IMR-90 (cell line): ENCODE measurements at regions not wholly inside any gene's neighbourhood (a gene's known extent, or its start where the extent isn't known, plus 50 kb on each side); places are given as distances from the start of the nearest gene placed in this dataset.

Experiments
- ATAC-seq: fragments of 200-7000 bp; cut with Tn5 transposase; 2 replicates; pipeline ENCODE4 v1.9.1; 2020; ENCODE audit warnings: low read depth, mild to moderate bottlenecking, moderate library complexity
- BruUV-seq: library from RNA; stranded (reverse); fragments of 400-500 nt; replicated peaks from 2 replicates; lab custom pipeline; 2021; lab: Mats Ljungman, UMichigan
- CTCF ChIA-PET: fragments of 300-600 bp; formaldehyde crosslinking; extraction: SDS; loops from one replicate; lab custom pipeline; 2021; ENCODE audit warnings: antibody characterized with exemption; lab: Yijun Ruan, JAX
- POLR2A ChIA-PET: fragments of 300-600 bp; sonication (Branson Sonifier 250); formaldehyde crosslinking; loops from one replicate; lab custom pipeline; 2022; ENCODE audit warnings: antibody characterized with exemption; ENCODE audit not compliant: unreplicated experiment; lab: Charles Lee
- DNase-seq: peaks from one replicate; pipeline ENCODE4 v3.0.0; 2013
- H2AFZ ChIP-seq: replicated peaks from 2 replicates; pipeline ENCODE3; 2013; ENCODE audit warnings: low read length, mild to moderate bottlenecking; ENCODE audit not compliant: poor library complexity
- H2AK5ac ChIP-seq: 2 replicates; pipeline ENCODE4 v1.6.1; 2013; ENCODE audit warnings: low read depth, low read length, inconsistent platforms
- H2AK9ac ChIP-seq: replicated peaks from 2 replicates; pipeline ENCODE3; 2013; ENCODE audit warnings: mild to moderate bottlenecking, low read depth, low read length, moderate library complexity; ENCODE audit not compliant: poor library complexity
- H2BK120ac ChIP-seq: 2 replicates; pipeline ENCODE4 v1.6.1; 2013; ENCODE audit warnings: low read depth, low read length, inconsistent platforms
- H2BK15ac ChIP-seq: 3 replicates; pipeline ENCODE4 v1.6.1; 2013; ENCODE audit warnings: low read depth, low read length, inconsistent platforms
- H2BK20ac ChIP-seq: 2 replicates; pipeline ENCODE4 v1.6.1; 2013; ENCODE audit warnings: low read depth, mild to moderate bottlenecking, inconsistent platforms, low read length, moderate library complexity
- H2BK5ac ChIP-seq: 2 replicates; pipeline ENCODE4 v1.6.1; 2013; ENCODE audit warnings: mild to moderate bottlenecking, low read depth, low read length, inconsistent platforms; ENCODE audit not compliant: poor library complexity, severe bottlenecking
- H3K14ac ChIP-seq: replicated peaks from 2 replicates; pipeline ENCODE4 v1.6.1; 2013; ENCODE audit warnings: low read depth, low read length, inconsistent platforms
- H3K18ac ChIP-seq: 2 replicates; pipeline ENCODE4 v1.6.1; 2013; ENCODE audit warnings: low read depth, low read length, control low read depth
- H3K23ac ChIP-seq: 2 replicates; pipeline ENCODE4 v1.6.1; 2013; ENCODE audit warnings: low read depth, low read length, inconsistent platforms
- H3K27ac ChIP-seq: 2 replicates; pipeline ENCODE4 v1.5.1; 2013; ENCODE audit warnings: mild to moderate bottlenecking, control low read depth, low read length; ENCODE audit not compliant: insufficient read depth
- H3K27me3 ChIP-seq: 2 replicates; pipeline ENCODE4 v1.6.1; 2013; ENCODE audit warnings: low read length; ENCODE audit not compliant: control insufficient read depth, insufficient read depth
- H3K36me3 ChIP-seq: 2 replicates; pipeline ENCODE4 v1.6.1; 2013; ENCODE audit warnings: low read length, mixed read lengths; ENCODE audit not compliant: control insufficient read depth, insufficient read depth
- H3K4ac ChIP-seq: 2 replicates; pipeline ENCODE4 v1.6.1; 2013; ENCODE audit warnings: low read depth, low read length, inconsistent platforms
- H3K4me1 ChIP-seq: 2 replicates; pipeline ENCODE4 v1.6.1; 2013; ENCODE audit warnings: low read length, mixed read lengths; ENCODE audit not compliant: control insufficient read depth, insufficient read depth
- H3K4me2 ChIP-seq: 2 replicates; pipeline ENCODE4 v1.6.1; 2013; ENCODE audit warnings: low read depth, mild to moderate bottlenecking, control low read depth, low read length, moderate library complexity
- H3K4me3 ChIP-seq: 2 replicates; pipeline ENCODE4 v1.5.1; 2013; ENCODE audit warnings: low read depth, mild to moderate bottlenecking, control low read depth, low read length, moderate library complexity; ENCODE audit not compliant: insufficient read depth
- H3K56ac ChIP-seq: 2 replicates; pipeline ENCODE4 v1.6.1; 2013; ENCODE audit warnings: low read length, inconsistent platforms; ENCODE audit not compliant: insufficient read depth; ENCODE audit errors: extremely low read depth
- H3K79me1 ChIP-seq, 2 experiments: 2 replicates each; pipeline ENCODE4 v1.6.1; 2013; ENCODE audit warnings: low read length in 2 of 2, inconsistent platforms in 1 of 2, low read depth in 1 of 2
- H3K9ac ChIP-seq: 2 replicates; pipeline ENCODE4 v1.6.1; 2013; ENCODE audit warnings: low read depth, low read length, control low read depth
- H3K9me1 ChIP-seq: 2 replicates; pipeline ENCODE4 v1.6.1; 2013; ENCODE audit warnings: low read length, inconsistent platforms; ENCODE audit not compliant: insufficient read depth
- H3K9me3 ChIP-seq: 2 replicates; pipeline ENCODE4 v1.6.1; 2013; ENCODE audit warnings: low read length; ENCODE audit not compliant: control insufficient read depth, insufficient read depth
- H4K20me1 ChIP-seq: 2 replicates; pipeline ENCODE4 v1.6.1; 2013; ENCODE audit warnings: low read length, inconsistent platforms; ENCODE audit not compliant: insufficient read depth
- H4K5ac ChIP-seq: 2 replicates; pipeline ENCODE4 v1.6.1; 2013; ENCODE audit warnings: mild to moderate bottlenecking, low read depth, low read length, control low read depth
- H4K8ac ChIP-seq, 2 experiments: 2 replicates each; pipeline ENCODE4 v1.6.1; 2013; ENCODE audit warnings: low read depth in 2 of 2, low read length in 2 of 2, control low read depth in 1 of 2, inconsistent platforms in 1 of 2
- H4K91ac ChIP-seq: 2 replicates; pipeline ENCODE4 v1.6.1; 2013; ENCODE audit warnings: low read depth, low read length, inconsistent platforms; ENCODE audit not compliant: insufficient read depth
- BHLHE40 ChIP-seq: fragments of 150-350 bp; IDR thresholded peaks from 2 replicates; pipeline ENCODE4 v1.6.1; 2016; ENCODE audit warnings: mild to moderate bottlenecking, low read depth, low read length
- CEBPB ChIP-seq: IDR thresholded peaks from 2 replicates; pipeline ENCODE4 v1.6.1; 2012; ENCODE audit warnings: low read depth, low read length, improper control_type of control experiment
- RCOR1 ChIP-seq: IDR thresholded peaks from 2 replicates; pipeline ENCODE4 v1.6.1; 2012; ENCODE audit warnings: mild to moderate bottlenecking, low read length, improper control_type of control experiment; ENCODE audit not compliant: insufficient replicate concordance
- RFX5 ChIP-seq: IDR thresholded peaks from 2 replicates; pipeline ENCODE4 v1.8.0; 2012; ENCODE audit warnings: low read depth, mild to moderate bottlenecking, low read length, moderate library complexity
- SMC3 ChIP-seq: fragments of 150-350 bp; IDR thresholded peaks from 2 replicates; pipeline ENCODE4 v1.6.1; 2016; ENCODE audit warnings: low read depth, mild to moderate bottlenecking, antibody characterized with exemption, low read length, moderate library complexity
- USF2 ChIP-seq: fragments of 150-350 bp; IDR thresholded peaks from 2 replicates; pipeline ENCODE4 v1.6.1; 2017; ENCODE audit warnings: mild to moderate bottlenecking, antibody characterized with exemption, low read length, low read depth
- WGBS, 2 experiments: methylation state at CpG; one replicate each; pipeline versions ENCODE4 v1.1.5 to v1.1.7; 2013; ENCODE audit warnings: missing lambda C conversion rate in 2 of 2; ENCODE audit not compliant: insufficient read length in 1 of 2; ENCODE audit errors: extremely low coverage in 2 of 2; 5-methylcytosine and 5-hydroxymethylcytosine counted together
- dilution Hi-C: fragments of 300-500 bp; cut with HindIII; formaldehyde crosslinking; loops from one replicate; pipeline ENCODE4 v1.14.3; 2018; ENCODE audit warnings: low sequenced_read_pairs; ENCODE audit not compliant: unreplicated experiment
- in situ Hi-C: fragments of 300-500 bp; cut with MboI; formaldehyde crosslinking; loops from 3 replicates; pipeline ENCODE4 v1.14.3; 2019; ENCODE audit warnings: low sequenced_read_pairs, inconsistent platforms, mixed read lengths
- intact Hi-C: fragments of 100-400 bp; cut with micrococcal nuclease; formaldehyde crosslinking; loops from 2 replicates; pipeline ENCODE4 v1.10.0; 2022

GRCh38 chr12:91721023-91721422 is 424.6 kb downstream of the BTG1 start:
- H3K4me3 ChIP-seq = no peak overlapping the region
- no peak overlapping the region for H4K5ac ChIP-seq
- H2BK5ac ChIP-seq = no peak overlapping the region
- no peak overlapping the region for H4K8ac ChIP-seq
- H3K14ac ChIP-seq = no peak overlapping the region
- ATAC-seq = no peak
- H3K27me3 ChIP-seq = no peaks in the 10 kb centered on the region
- no peaks in the 10 kb centered on the region for H4K20me1 ChIP-seq
- intact Hi-C loops = no loop called here
- H3K4me1 ChIP-seq = no peaks in the 10 kb centered on the region
- POLR2A ChIA-PET = no interaction called here
- H2BK20ac ChIP-seq = no peak overlapping the region
- in situ Hi-C loops = no loop called here
- H4K91ac ChIP-seq = no peak overlapping the region
- H3K4me2 ChIP-seq = no peak overlapping the region
- H3K9ac ChIP-seq = no peak overlapping the region
- H2BK120ac ChIP-seq = no peak overlapping the region
- no peak for DNase-seq
- no peak overlapping the region for H3K56ac ChIP-seq
- no peak overlapping the region for H3K4ac ChIP-seq
- H2BK15ac ChIP-seq = no peak overlapping the region
- WGBS, 2 experiments = no CpG with 5 or more reads among the region's 3 CpGs
- no peak overlapping the region for H3K27ac ChIP-seq
- H3K18ac ChIP-seq = no peak overlapping the region
- CTCF ChIA-PET = interaction anchor here (0.6 kb wide), 1 partner anchor 703 kb away, joined by 5 read pairs; no protein-coding TSS in a partner anchor
- H2AK5ac ChIP-seq = no peak overlapping the region
- no peaks in the 10 kb centered on the region for H3K79me1 ChIP-seq
- no peak overlapping the region for H3K23ac ChIP-seq
- H3K9me1 ChIP-seq = no peaks in the 10 kb centered on the region
- H2AFZ ChIP-seq = no peak overlapping the region
- TF ChIP-seq RFX5 = no peak
- TF ChIP-seq SMC3 = no peak
- TF ChIP-seq USF2 = no peak
- TF ChIP-seq RCOR1 = no peak
- no peak for TF ChIP-seq BHLHE40
- no peak for TF ChIP-seq CEBPB
- dilution Hi-C loops = no loop called here
- H3K36me3 ChIP-seq = no peaks in the 10 kb centered on the region
- no TSS peak for BruUV-seq
- no peaks in the 10 kb centered on the region for H3K9me3 ChIP-seq
- H2AK9ac ChIP-seq = no peak overlapping the region
